GM12878 (cell line): ENCODE measurements at regions not wholly inside any gene's neighbourhood (a gene's known extent, or its start where the extent isn't known, plus 50 kb on each side); places are given as distances from the start of the nearest gene placed in this dataset.

Source experiments
- ATAC-seq: fragments of 200-7000 bp; cut with Tn5 transposase; 3 replicates; pipeline ENCODE4 v1.9.1; 2020; ENCODE audit warnings: mild to moderate bottlenecking, moderate library complexity
- BruUV-seq: library from RNA; stranded (reverse); fragments of 400-500 nt; replicated peaks from 2 replicates; lab custom pipeline; 2021; lab: Mats Ljungman, UMichigan
- CTCF ChIA-PET: fragments of 300-600 bp; sonication (Branson Sonifier 250); formaldehyde crosslinking; extraction: SDS; loops from one replicate; lab custom pipeline; 2021; ENCODE audit warnings: inconsistent platforms; lab: Yijun Ruan, JAX
- POLR2A ChIA-PET: fragments of 350-600 bp; formaldehyde crosslinking; extraction: SDS; loops from one replicate; lab custom pipeline; 2021; ENCODE audit warnings: inconsistent platforms; lab: Charles Lee
- RAD21 ChIA-PET: fragments of 300-600 bp; sonication (Branson Sonifier 250); formaldehyde crosslinking; loops from one replicate; lab custom pipeline; 2023; ENCODE audit warnings: antibody characterized with exemption; ENCODE audit not compliant: unreplicated experiment; lab: Charles Lee
- SMC1A ChIA-PET: fragments of 300-600 bp; sonication (Branson Sonifier 250); formaldehyde crosslinking; loops from one replicate; lab custom pipeline; 2023; ENCODE audit not compliant: unreplicated experiment, uncharacterized antibody; lab: Charles Lee
- DNase-seq: peaks from one replicate; pipeline ENCODE4 v3.0.0-alpha.2; 2011; ENCODE audit warnings: low read depth, low spot score
- FAIRE-seq: peaks from 3 replicates; lab custom pipeline; 2011; peaks lifted over from hg19 to GRCh38; lab: Jason Lieb, UNC
- H2AFZ ChIP-seq: 2 replicates; pipeline ENCODE4 v1.6.0; 2011; ENCODE audit warnings: low read depth, low read length, control low read depth; ENCODE audit not compliant: control insufficient read depth
- H3K27ac ChIP-seq: 2 replicates; pipeline ENCODE4 v1.5.1; 2011; ENCODE audit warnings: control low read depth; ENCODE audit not compliant: control insufficient read depth, insufficient read depth
- H3K27me3 ChIP-seq, 2 experiments: replicated peaks in 1 of 2; 2 replicates each; pipeline versions ENCODE4 v1.6.0 to v1.6.1; 2011; ENCODE audit warnings: low read length in 1 of 2; ENCODE audit not compliant: control insufficient read depth in 2 of 2, insufficient read depth in 2 of 2
- H3K36me3 ChIP-seq, 2 experiments: 2 replicates each; pipeline ENCODE4 v1.5.1; 2011; ENCODE audit warnings: low read length in 1 of 2; ENCODE audit not compliant: control insufficient read depth in 2 of 2, insufficient read depth in 2 of 2
- H3K4me1 ChIP-seq: 2 replicates; pipeline ENCODE4 v1.6.1; 2011; ENCODE audit warnings: mild to moderate bottlenecking, low read length, moderate library complexity, mixed read lengths; ENCODE audit not compliant: control insufficient read depth, insufficient read depth
- H3K4me2 ChIP-seq: 2 replicates; pipeline ENCODE4 v1.6.0; 2011; ENCODE audit warnings: control low read depth; ENCODE audit not compliant: control insufficient read depth, insufficient read depth
- H3K4me3 ChIP-seq: fragments of 200-600 bp; sonication (generic); 2 replicates; pipeline ENCODE4 v1.5.1; 2016
- H3K79me2 ChIP-seq: 2 replicates; pipeline ENCODE4 v1.6.0; 2011; ENCODE audit warnings: low read length; ENCODE audit not compliant: control insufficient read depth, insufficient read depth
- H3K9ac ChIP-seq: 2 replicates; pipeline ENCODE4 v1.8.0; 2011; ENCODE audit warnings: low read length, control low read depth, mixed read lengths; ENCODE audit not compliant: control insufficient read depth, insufficient read depth
- H3K9me3 ChIP-seq: replicated peaks from 3 replicates; pipeline ENCODE4 v1.5.1; 2011; ENCODE audit warnings: mild to moderate bottlenecking, low read length; ENCODE audit not compliant: control insufficient read depth, insufficient read depth
- H4K20me1 ChIP-seq: 2 replicates; pipeline ENCODE4 v1.6.0; 2011; ENCODE audit not compliant: control insufficient read depth, insufficient read depth
- CEBPB ChIP-seq, 2 experiments: fragments of 150-350 bp in 1 of 2; IDR thresholded peaks; 2 replicates each; pipeline ENCODE4 v1.6.1; 2012 to 2014; ENCODE audit warnings: low read depth in 2 of 2, low read length in 2 of 2, borderline replicate concordance in 1 of 2, inconsistent platforms in 1 of 2
- EED ChIP-seq: sonication (generic); IDR thresholded peaks from 2 replicates; pipeline ENCODE4 v1.6.1; 2016; ENCODE audit warnings: antibody characterized with exemption, low read depth
- HDAC2 ChIP-seq: fragments of 200-600 bp; sonication (generic); IDR thresholded peaks from 2 replicates; pipeline ENCODE4 v1.6.1; 2017
- IKZF1 ChIP-seq: fragments of 450-650 bp; conservative IDR thresholded peaks from 2 replicates; pipeline ENCODE4 v1.6.1; 2017; ENCODE audit warnings: antibody characterized with exemption, mild to moderate bottlenecking
- KLF5 ChIP-seq: fragments of 450-650 bp; IDR thresholded peaks from 2 replicates; pipeline ENCODE4 v1.6.1; 2014; ENCODE audit warnings: mild to moderate bottlenecking; ENCODE audit not compliant: partially characterized antibody
- MLLT1 ChIP-seq: fragments of 450-650 bp; IDR thresholded peaks from 2 replicates; pipeline ENCODE4 v1.6.1; 2016; ENCODE audit warnings: mild to moderate bottlenecking
- NFYA ChIP-seq: IDR thresholded peaks from 2 replicates; pipeline ENCODE4 v1.6.1; 2011; ENCODE audit warnings: low read depth, mild to moderate bottlenecking, low read length, improper control_type of control experiment, borderline replicate concordance
- SIX5 ChIP-seq: IDR thresholded peaks from 2 replicates; pipeline ENCODE4 v1.6.1; 2011; ENCODE audit warnings: mild to moderate bottlenecking, low read depth, low read length, moderate library complexity; ENCODE audit not compliant: severe bottlenecking
- STAT1 ChIP-seq: fragments of 450-650 bp; conservative IDR thresholded peaks from 2 replicates; pipeline ENCODE4 v1.6.1; 2014; ENCODE audit warnings: antibody characterized with exemption, mild to moderate bottlenecking
- WRNIP1 ChIP-seq: IDR thresholded peaks from 2 replicates; pipeline ENCODE4 v1.6.1; 2011; ENCODE audit warnings: low read depth, low read length, improper control_type of control experiment, borderline replicate concordance
- ZNF217 ChIP-seq: fragments of 450-650 bp; IDR thresholded peaks from 2 replicates; pipeline ENCODE4 v1.6.1; 2017; ENCODE audit warnings: antibody characterized with exemption, mild to moderate bottlenecking
- ZNF24 ChIP-seq: fragments of 450-650 bp; IDR thresholded peaks from 2 replicates; pipeline ENCODE4 v1.6.1; 2017; ENCODE audit warnings: antibody characterized with exemption, mild to moderate bottlenecking
- ZNF622 ChIP-seq: fragments of 450-650 bp; IDR thresholded peaks from 2 replicates; pipeline ENCODE4 v1.6.1; 2017; ENCODE audit warnings: mild to moderate bottlenecking, inconsistent platforms
- ZNF687 ChIP-seq: fragments of 450-650 bp; IDR thresholded peaks from 2 replicates; pipeline ENCODE4 v1.6.1; 2017; ENCODE audit warnings: mild to moderate bottlenecking, moderate library complexity
- WGBS: methylation state at CpG from one replicate; pipeline ENCODE4 v1.1.6; 2016; ENCODE audit warnings: low lambda C conversion rate; ENCODE audit not compliant: insufficient replicate concordance, insufficient coverage; ENCODE audit errors: missing lambda C conversion rate; 5-methylcytosine and 5-hydroxymethylcytosine counted together
- in situ Hi-C: fragments of 300-500 bp; cut with MboI; formaldehyde crosslinking; loops from 9 replicates; pipeline ENCODE4 v1.14.3; 2018; ENCODE audit warnings: mixed read lengths
- intact Hi-C: fragments of 100-400 bp; cut with micrococcal nuclease; formaldehyde crosslinking; loops from one replicate; pipeline ENCODE4 v1.14.2; 2022; ENCODE audit not compliant: unreplicated experiment
- TF ChIP-seq, protein P1 (sequence below): fragments of 150-350 bp; IDR thresholded peaks from 2 replicates; pipeline ENCODE4 v1.6.1; 2014; ENCODE audit warnings: mild to moderate bottlenecking, low read depth, low read length
- TF ChIP-seq, protein P2 (sequence below): fragments of 450-650 bp; IDR thresholded peaks from 2 replicates; pipeline ENCODE4 v1.6.1; 2017; ENCODE audit warnings: borderline replicate concordance
- TF ChIP-seq, protein P3 (sequence below): IDR thresholded peaks from 2 replicates; pipeline ENCODE4 v1.6.1; 2011; ENCODE audit warnings: borderline replicate concordance, low read depth, mild to moderate bottlenecking, moderate library complexity, mixed read lengths, low read length; ENCODE audit not compliant: insufficient read depth; ENCODE audit errors: extremely low read length

DNA sequence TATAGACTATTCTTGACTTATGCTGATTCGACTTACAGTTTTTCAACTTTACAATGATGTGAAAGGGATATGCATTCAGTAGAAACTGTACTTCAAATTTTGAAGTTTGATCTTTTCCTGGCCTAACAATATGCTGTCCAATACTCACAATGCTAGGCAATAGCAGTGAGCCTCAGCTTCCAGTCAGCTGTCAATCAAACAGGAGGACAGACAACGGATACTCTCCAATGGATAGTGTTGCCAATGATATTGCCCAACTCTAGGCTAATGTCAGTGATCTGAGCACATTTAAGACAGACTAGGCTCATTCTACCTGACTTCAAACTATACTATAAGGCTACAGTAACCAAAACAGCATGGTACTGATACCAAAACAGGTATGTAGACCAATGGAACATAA, 55.0 kb upstream of the ZNF280D start:
- H3K4me1 ChIP-seq = no peaks in the 10 kb centered on the region
- no peak for ATAC-seq
- H3K9me3 ChIP-seq = peaks cover 3% of the 10 kb centered on the region; the same call in 1 of the 3 replicates
- H3K4me3 ChIP-seq = no peak overlapping the region
- CTCF ChIA-PET = interaction anchor here (1.2 kb wide), 1 partner anchor 13 kb away, joined by 3 read pairs; no protein-coding TSS in a partner anchor
- SMC1A ChIA-PET = no interaction called here
- WGBS = 97% methylated on average over 2 of the region's 2 CpGs
- H3K9ac ChIP-seq = no peak overlapping the region
- no peak for DNase-seq
- no peaks in the 10 kb centered on the region for H3K36me3 ChIP-seq
- no peaks in the 10 kb centered on the region for H3K27me3 ChIP-seq
- H3K27ac ChIP-seq = no peak overlapping the region
- in situ Hi-C loops (no loop called here), intact Hi-C loops (no loop called here)
- RAD21 ChIA-PET = no interaction called here
- H4K20me1 ChIP-seq = no peaks in the 10 kb centered on the region
- no peak overlapping the region for H2AFZ ChIP-seq
- H3K79me2 ChIP-seq = no peaks in the 10 kb centered on the region
- FAIRE-seq = no peak
- no TSS peak for BruUV-seq
- POLR2A ChIA-PET = no interaction called here
- H3K4me2 ChIP-seq = no peak overlapping the region
- TF ChIP-seq CEBPB (IDR thresholded peaks at IDR 0.05; ENCODE audit: borderline replicate concordance in 1 of 2, low read depth in 2 of 2, low read length in 2 of 2) (no peak), ZNF622 (no peak), STAT1 (no peak), HDAC2 (no peak), WRNIP1 (no peak), ZNF687 (no peak), KLF5 (no peak), SIX5 (no peak), IKZF1 (no peak), EED (no peak), ZNF217 (no peak), NFYA (no peak), ZNF24 (no peak), MLLT1 (no peak)
- TF ChIP-seq, protein P1, sequence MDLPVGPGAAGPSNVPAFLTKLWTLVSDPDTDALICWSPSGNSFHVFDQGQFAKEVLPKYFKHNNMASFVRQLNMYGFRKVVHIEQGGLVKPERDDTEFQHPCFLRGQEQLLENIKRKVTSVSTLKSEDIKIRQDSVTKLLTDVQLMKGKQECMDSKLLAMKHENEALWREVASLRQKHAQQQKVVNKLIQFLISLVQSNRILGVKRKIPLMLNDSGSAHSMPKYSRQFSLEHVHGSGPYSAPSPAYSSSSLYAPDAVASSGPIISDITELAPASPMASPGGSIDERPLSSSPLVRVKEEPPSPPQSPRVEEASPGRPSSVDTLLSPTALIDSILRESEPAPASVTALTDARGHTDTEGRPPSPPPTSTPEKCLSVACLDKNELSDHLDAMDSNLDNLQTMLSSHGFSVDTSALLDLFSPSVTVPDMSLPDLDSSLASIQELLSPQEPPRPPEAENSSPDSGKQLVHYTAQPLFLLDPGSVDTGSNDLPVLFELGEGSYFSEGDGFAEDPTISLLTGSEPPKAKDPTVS = no peak
- TF ChIP-seq, protein P2, sequence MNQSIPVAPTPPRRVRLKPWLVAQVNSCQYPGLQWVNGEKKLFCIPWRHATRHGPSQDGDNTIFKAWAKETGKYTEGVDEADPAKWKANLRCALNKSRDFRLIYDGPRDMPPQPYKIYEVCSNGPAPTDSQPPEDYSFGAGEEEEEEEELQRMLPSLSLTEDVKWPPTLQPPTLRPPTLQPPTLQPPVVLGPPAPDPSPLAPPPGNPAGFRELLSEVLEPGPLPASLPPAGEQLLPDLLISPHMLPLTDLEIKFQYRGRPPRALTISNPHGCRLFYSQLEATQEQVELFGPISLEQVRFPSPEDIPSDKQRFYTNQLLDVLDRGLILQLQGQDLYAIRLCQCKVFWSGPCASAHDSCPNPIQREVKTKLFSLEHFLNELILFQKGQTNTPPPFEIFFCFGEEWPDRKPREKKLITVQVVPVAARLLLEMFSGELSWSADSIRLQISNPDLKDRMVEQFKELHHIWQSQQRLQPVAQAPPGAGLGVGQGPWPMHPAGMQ = no peak
- TF ChIP-seq, protein P3, sequence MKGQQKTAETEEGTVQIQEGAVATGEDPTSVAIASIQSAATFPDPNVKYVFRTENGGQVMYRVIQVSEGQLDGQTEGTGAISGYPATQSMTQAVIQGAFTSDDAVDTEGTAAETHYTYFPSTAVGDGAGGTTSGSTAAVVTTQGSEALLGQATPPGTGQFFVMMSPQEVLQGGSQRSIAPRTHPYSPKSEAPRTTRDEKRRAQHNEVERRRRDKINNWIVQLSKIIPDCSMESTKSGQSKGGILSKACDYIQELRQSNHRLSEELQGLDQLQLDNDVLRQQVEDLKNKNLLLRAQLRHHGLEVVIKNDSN = no peak
